Transverse colon (tissue), 4 donors: ENCODE measurements at regions not wholly inside any gene's neighbourhood (a gene's known extent, or its start where the extent isn't known, plus 50 kb on each side); places are given as distances from the start of the nearest gene placed in this dataset.

Source experiments
- EP300 ChIP-seq: sonication (generic); formaldehyde crosslinking; IDR thresholded peaks from one replicate; pipeline ENCODE4 v1.6.1; 2017; ENCODE audit warnings: antibody characterized with exemption, low read depth
- POLR2A ChIP-seq: fragments of 450-650 bp; IDR thresholded peaks from one replicate; pipeline ENCODE4 v1.6.1; 2016; ENCODE audit warnings: antibody characterized with exemption, mild to moderate bottlenecking, moderate library complexity
- POLR2AphosphoS5 ChIP-seq, 3 donors: sonication (generic); formaldehyde crosslinking; IDR thresholded peaks; one replicate each; pipeline ENCODE4 v1.6.1; 2016; ENCODE audit warnings: antibody characterized with exemption in 3 of 3
- TF ChIP-seq, protein P1 (sequence below), 5 experiments: fragments of 200-600 bp in 3 of 5; fragments of 450-650 bp in 2 of 5; sonication (generic) in 3 of 5; IDR thresholded peaks; 1 replicate in 2 of 5; 2 replicates in 3 of 5; pipeline ENCODE4 v1.5.1; 2016 to 2017; ENCODE audit warnings: antibody characterized with exemption in 5 of 5, inconsistent platforms in 3 of 5, mild to moderate bottlenecking in 2 of 5, moderate library complexity in 1 of 5

DNA sequence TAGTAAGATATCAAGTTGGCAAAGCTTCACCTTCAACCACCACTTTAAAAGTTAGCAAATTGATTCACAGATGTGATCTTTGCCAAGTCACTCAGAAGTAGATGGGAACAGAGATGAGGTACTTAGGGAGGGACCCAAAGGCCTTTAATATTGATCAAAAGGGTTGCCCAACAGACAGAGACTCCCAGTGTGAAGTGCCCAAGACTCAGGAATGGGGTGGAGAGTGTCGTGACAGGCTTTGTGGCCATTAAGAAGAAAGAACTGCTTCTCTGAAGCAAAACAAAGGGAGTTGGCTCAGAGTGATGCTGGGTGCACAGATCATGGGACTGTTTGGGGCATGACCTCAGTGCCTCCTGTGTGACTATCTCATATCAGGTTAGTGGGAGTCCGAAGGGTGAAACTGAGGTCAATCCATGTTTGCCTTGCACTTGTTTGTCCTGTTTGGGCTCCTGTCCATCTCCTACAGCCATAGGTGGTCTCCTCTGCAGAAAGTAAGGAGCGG is 132.3 kb downstream of the APIP start:
- TF ChIP-seq EP300 (no peak), POLR2AphosphoS5 (IDR thresholded peaks at IDR 0.05) (no peak), POLR2A (no peak)
- TF ChIP-seq, protein P1, sequence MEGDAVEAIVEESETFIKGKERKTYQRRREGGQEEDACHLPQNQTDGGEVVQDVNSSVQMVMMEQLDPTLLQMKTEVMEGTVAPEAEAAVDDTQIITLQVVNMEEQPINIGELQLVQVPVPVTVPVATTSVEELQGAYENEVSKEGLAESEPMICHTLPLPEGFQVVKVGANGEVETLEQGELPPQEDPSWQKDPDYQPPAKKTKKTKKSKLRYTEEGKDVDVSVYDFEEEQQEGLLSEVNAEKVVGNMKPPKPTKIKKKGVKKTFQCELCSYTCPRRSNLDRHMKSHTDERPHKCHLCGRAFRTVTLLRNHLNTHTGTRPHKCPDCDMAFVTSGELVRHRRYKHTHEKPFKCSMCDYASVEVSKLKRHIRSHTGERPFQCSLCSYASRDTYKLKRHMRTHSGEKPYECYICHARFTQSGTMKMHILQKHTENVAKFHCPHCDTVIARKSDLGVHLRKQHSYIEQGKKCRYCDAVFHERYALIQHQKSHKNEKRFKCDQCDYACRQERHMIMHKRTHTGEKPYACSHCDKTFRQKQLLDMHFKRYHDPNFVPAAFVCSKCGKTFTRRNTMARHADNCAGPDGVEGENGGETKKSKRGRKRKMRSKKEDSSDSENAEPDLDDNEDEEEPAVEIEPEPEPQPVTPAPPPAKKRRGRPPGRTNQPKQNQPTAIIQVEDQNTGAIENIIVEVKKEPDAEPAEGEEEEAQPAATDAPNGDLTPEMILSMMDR (IDR thresholded peaks at IDR 0.05) = no peak
